Activated T-helper 1 cell treated with Interleukin-2 at 50 U/mL for 16 hours (primary cell): ENCODE measurements at regions not wholly inside any gene's neighbourhood (a gene's known extent, or its start where the extent isn't known, plus 50 kb on each side); places are given as distances from the start of the nearest gene placed in this dataset.
"Not testable (repeated sequence)": the region's sequence is repeated elsewhere in the genome, so short reads cannot be mapped to it uniquely, and the experiment has no call there.

Experiments
- DNase-seq: peaks from one replicate; pipeline ENCODE4 v3.0.0-alpha.2; 2020; ENCODE audit warnings: low read depth

- DNase-seq, result no peak
Measured at GRCh38 chr4:12084690-12085089, 656.0 kb upstream of the HS3ST1 start.

- no peak for DNase-seq
Measured at GRCh38 chr4:12071316-12071715, 642.6 kb upstream of the HS3ST1 start.

GRCh38 chr4:12053966-12054365 lies 625.3 kb upstream of the HS3ST1 start:
- DNase-seq, result no peak

GRCh38 chr4:12053556-12053955 lies 624.9 kb upstream of the HS3ST1 start:
- DNase-seq, result no peak

GRCh38 chr4:12050357-12050756 lies 621.7 kb upstream of the HS3ST1 start:
- no peak for DNase-seq

- DNase-seq, result no peak
Measured at GRCh38 chr4:12042818-12043217, 614.1 kb upstream of the HS3ST1 start.

- no peak for DNase-seq
Measured at GRCh38 chr4:12041828-12042227, 613.1 kb upstream of the HS3ST1 start.

- no peak for DNase-seq
Measured at GRCh38 chr4:12036450-12036849, 607.8 kb upstream of the HS3ST1 start.

GRCh38 chr4:12028258-12028657 lies 599.6 kb upstream of the HS3ST1 start:
- no peak for DNase-seq

- DNase-seq, result no peak
Measured at GRCh38 chr4:12022409-12022808, 593.7 kb upstream of the HS3ST1 start.

GRCh38 chr4:12016729-12017128 lies 588.0 kb upstream of the HS3ST1 start:
- no peak for DNase-seq

- DNase-seq, result no peak
Measured at GRCh38 chr4:12005471-12005870, 576.8 kb upstream of the HS3ST1 start.

- not testable (repeated sequence) for DNase-seq
Measured at GRCh38 chr4:11996581-11996980, 567.9 kb upstream of the HS3ST1 start.

GRCh38 chr4:11976726-11977263 lies 548.1 kb upstream of the HS3ST1 start:
- DNase-seq, result no peak

GRCh38 chr4:11973270-11973669 lies 544.6 kb upstream of the HS3ST1 start:
- no peak for DNase-seq

GRCh38 chr4:11970754-11971153 lies 542.1 kb upstream of the HS3ST1 start:
- DNase-seq, result no peak

GRCh38 chr4:11966782-11967181 lies 538.1 kb upstream of the HS3ST1 start:
- no peak for DNase-seq

- no peak for DNase-seq
Measured at GRCh38 chr4:11954093-11954492, 525.4 kb upstream of the HS3ST1 start.

- DNase-seq, result no peak
Measured at GRCh38 chr4:11949355-11949754, 520.7 kb upstream of the HS3ST1 start.

GRCh38 chr4:11947629-11948028 lies 518.9 kb upstream of the HS3ST1 start:
- DNase-seq, result not testable (repeated sequence)

GRCh38 chr4:11937941-11938340 lies 509.2 kb upstream of the HS3ST1 start:
- DNase-seq, result no peak

- no peak for DNase-seq
Measured at GRCh38 chr4:11931266-11931820, 502.6 kb upstream of the HS3ST1 start.

- DNase-seq, result no peak
Measured at GRCh38 chr4:11929080-11929479, 500.4 kb upstream of the HS3ST1 start.

- DNase-seq, result no peak
Measured at GRCh38 chr4:11919316-11919715, 490.6 kb upstream of the HS3ST1 start.
